ENCODE measurements at regions not wholly inside any gene's neighbourhood (a gene's known extent, or its start where the extent isn't known, plus 50 kb on each side); places are given as distances from the start of the nearest gene placed in this dataset.

GRCh38 chr4:175973027-175973923 lies 92.4 kb upstream of the WDR17 start:
- Histone ChIP-seq H3K4me1 (no peaks in the 10 kb centered on the region), H3K4me3 (no peak overlapping the region), H3K27ac (no peak overlapping the region), H3K36me3 (no peaks in the 10 kb centered on the region), H3K9me3 (no peaks in the 10 kb centered on the region), H3K27me3 (no peaks in the 10 kb centered on the region)
- intact Hi-C loops (cut with DNase I), result no loop called here
- no peak for TF ChIP-seq POLR2A (IDR thresholded peaks at IDR 0.05)
- TF ChIP-seq POLR2AphosphoS5 (IDR thresholded peaks at IDR 0.05; ENCODE audit: insufficient read depth in 1 of 2, low read depth in 1 of 2), result no peak
- TF ChIP-seq, protein P1, sequence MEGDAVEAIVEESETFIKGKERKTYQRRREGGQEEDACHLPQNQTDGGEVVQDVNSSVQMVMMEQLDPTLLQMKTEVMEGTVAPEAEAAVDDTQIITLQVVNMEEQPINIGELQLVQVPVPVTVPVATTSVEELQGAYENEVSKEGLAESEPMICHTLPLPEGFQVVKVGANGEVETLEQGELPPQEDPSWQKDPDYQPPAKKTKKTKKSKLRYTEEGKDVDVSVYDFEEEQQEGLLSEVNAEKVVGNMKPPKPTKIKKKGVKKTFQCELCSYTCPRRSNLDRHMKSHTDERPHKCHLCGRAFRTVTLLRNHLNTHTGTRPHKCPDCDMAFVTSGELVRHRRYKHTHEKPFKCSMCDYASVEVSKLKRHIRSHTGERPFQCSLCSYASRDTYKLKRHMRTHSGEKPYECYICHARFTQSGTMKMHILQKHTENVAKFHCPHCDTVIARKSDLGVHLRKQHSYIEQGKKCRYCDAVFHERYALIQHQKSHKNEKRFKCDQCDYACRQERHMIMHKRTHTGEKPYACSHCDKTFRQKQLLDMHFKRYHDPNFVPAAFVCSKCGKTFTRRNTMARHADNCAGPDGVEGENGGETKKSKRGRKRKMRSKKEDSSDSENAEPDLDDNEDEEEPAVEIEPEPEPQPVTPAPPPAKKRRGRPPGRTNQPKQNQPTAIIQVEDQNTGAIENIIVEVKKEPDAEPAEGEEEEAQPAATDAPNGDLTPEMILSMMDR (IDR thresholded peaks at IDR 0.05), result no peak
- DNase-seq (ENCODE audit: extremely low spot score in 2 of 2), result no peak

GRCh38 chr4:175983636-175984035 lies 82.0 kb upstream of the WDR17 start:
- no peak for TF ChIP-seq POLR2AphosphoS5 (IDR thresholded peaks at IDR 0.05; ENCODE audit: insufficient read depth in 1 of 2, low read depth in 1 of 2)
- TF ChIP-seq, protein P1 (IDR thresholded peaks at IDR 0.05), result no peak
- TF ChIP-seq POLR2A (IDR thresholded peaks at IDR 0.05), result no peak
- Histone ChIP-seq H3K4me1 (no peaks in the 10 kb centered on the region), H3K4me3 (no peak overlapping the region), H3K36me3 (no peaks in the 10 kb centered on the region), H3K9me3 (no peaks in the 10 kb centered on the region), H3K27me3 (no peaks in the 10 kb centered on the region), H3K27ac (no peak overlapping the region)
- intact Hi-C loops (cut with DNase I), result loop anchor here (10.0 kb wide), 1 partner anchor 941 kb away; no protein-coding TSS in a partner anchor
- DNase-seq (ENCODE audit: extremely low spot score in 2 of 2), result no peak

DNA sequence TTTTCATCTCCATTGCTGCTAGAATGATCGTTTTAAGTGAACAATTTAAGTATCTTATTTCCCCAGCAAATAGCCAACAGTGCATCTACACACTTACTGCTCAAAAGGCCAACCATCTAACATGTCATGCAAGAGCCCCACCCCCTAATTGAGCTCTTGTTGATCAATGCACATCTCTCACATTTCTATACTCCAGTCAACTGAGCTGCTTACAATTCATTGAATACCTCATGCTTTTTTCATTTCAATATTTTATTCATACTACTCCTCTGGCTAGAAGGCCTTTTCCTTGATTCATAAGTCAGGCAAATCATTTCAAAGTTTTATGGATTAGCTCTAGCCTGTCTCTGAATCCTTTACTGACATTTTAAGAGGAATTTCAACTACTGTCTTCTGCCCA lies 79.0 kb upstream of the WDR17 start:
- no peak overlapping the region for H3K4me3 ChIP-seq
- TF ChIP-seq POLR2A (IDR thresholded peaks at IDR 0.05) (no peak), POLR2AphosphoS5 (IDR thresholded peaks at IDR 0.05; ENCODE audit: insufficient read depth in 1 of 2, low read depth in 1 of 2) (no peak)
- TF ChIP-seq, protein P1 (IDR thresholded peaks at IDR 0.05), result no peak
- DNase-seq (ENCODE audit: extremely low spot score in 2 of 2), result no peak
- no peaks in the 10 kb centered on the region for H3K27me3 ChIP-seq
- H3K4me1 ChIP-seq, result no peaks in the 10 kb centered on the region
- no peaks in the 10 kb centered on the region for H3K9me3 ChIP-seq
- intact Hi-C loops (cut with DNase I), result loop anchor here (1.0 to 10.0 kb wide), 2 partner anchors 9 to 938 kb away; no protein-coding TSS in a partner anchor
- H3K36me3 ChIP-seq, result no peaks in the 10 kb centered on the region
- no peak overlapping the region for H3K27ac ChIP-seq

DNA sequence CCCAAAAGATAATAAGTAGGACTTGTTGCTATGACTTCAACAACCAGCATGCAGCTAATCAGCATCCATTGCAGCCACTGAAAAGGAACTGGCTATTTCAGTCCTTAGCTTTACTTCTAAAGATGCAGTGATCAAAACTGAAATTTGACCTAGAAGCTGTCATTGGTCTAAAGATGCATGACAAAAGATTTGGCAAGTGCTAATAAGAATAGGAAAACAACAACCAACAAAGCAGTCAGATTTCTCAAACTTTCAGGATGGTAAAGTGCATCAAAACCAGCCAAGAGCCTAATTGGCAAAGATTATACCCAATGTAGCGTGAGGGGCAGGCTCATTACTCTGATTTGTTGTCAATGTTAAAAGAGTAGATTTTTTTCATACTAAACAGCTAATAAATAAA lies 77.1 kb upstream of the WDR17 start:
- Histone ChIP-seq H3K27me3 (no peaks in the 10 kb centered on the region), H3K4me1 (no peaks in the 10 kb centered on the region), H3K27ac (no peak overlapping the region), H3K36me3 (no peaks in the 10 kb centered on the region), H3K4me3 (no peak overlapping the region), H3K9me3 (no peaks in the 10 kb centered on the region)
- intact Hi-C loops (cut with DNase I), result loop anchor here (10.0 kb wide), 1 partner anchor 936 kb away; no protein-coding TSS in a partner anchor
- no peak for DNase-seq (ENCODE audit: extremely low spot score in 2 of 2)
- TF ChIP-seq POLR2A (IDR thresholded peaks at IDR 0.05) (no peak), POLR2AphosphoS5 (IDR thresholded peaks at IDR 0.05; ENCODE audit: insufficient read depth in 1 of 2, low read depth in 1 of 2) (no peak)
- TF ChIP-seq, protein P1 (IDR thresholded peaks at IDR 0.05), result no peak

DNA sequence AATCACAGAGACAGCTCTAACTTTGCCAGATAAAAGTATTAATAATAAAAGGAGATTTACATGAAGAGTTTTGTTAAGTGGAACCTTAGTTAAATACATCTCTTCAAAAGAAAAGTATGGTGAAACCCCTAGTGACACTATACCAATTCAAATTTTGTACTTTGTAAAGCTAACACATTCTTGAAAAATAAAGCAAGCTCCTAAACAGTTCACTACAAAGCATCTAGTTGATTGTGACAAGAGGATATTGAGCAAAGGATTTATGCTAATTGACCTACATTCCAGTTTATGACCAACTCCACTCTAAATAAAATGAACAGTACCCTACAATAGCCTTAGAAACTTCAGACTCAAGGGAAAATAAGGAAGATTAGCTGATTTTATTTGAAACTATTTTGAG lies 69.4 kb upstream of the WDR17 start:
- H3K27ac ChIP-seq, result no peak overlapping the region
- DNase-seq (ENCODE audit: extremely low spot score in 2 of 2), result no peak
- intact Hi-C loops (cut with DNase I), result no loop called here
- no peak for TF ChIP-seq POLR2A (IDR thresholded peaks at IDR 0.05)
- no peak for TF ChIP-seq POLR2AphosphoS5 (IDR thresholded peaks at IDR 0.05; ENCODE audit: insufficient read depth in 1 of 2, low read depth in 1 of 2)
- TF ChIP-seq, protein P1 (IDR thresholded peaks at IDR 0.05), result no peak
- peaks cover 2% of the 10 kb centered on the region for H3K4me1 ChIP-seq
- no peak overlapping the region for H3K4me3 ChIP-seq
- no peaks in the 10 kb centered on the region for H3K27me3 ChIP-seq
- H3K9me3 ChIP-seq, result no peaks in the 10 kb centered on the region
- H3K36me3 ChIP-seq, result no peaks in the 10 kb centered on the region
